Naive thymus-derived CD4-positive, alpha-beta T cell (primary cell): ENCODE measurements at regions not wholly inside any gene's neighbourhood (a gene's known extent, or its start where the extent isn't known, plus 50 kb on each side); places are given as distances from the start of the nearest gene placed in this dataset.

Experiments
- ATAC-seq: fragments of 150-1000 bp; cut with Tn5 transposase; 2 replicates; pipeline ENCODE4 v1.10.0; 2021; ENCODE audit warnings: mild to moderate bottlenecking, moderate library complexity
- CTCF ChIA-PET: fragments of 350-600 bp; sonication (Branson Sonifier 250); formaldehyde crosslinking; loops from one replicate; lab custom pipeline; 2021; ENCODE audit warnings: antibody characterized with exemption; lab: Charles Lee
- POLR2A ChIA-PET: fragments of 350-600 bp; sonication (Branson Sonifier 250); formaldehyde crosslinking; loops from one replicate; lab custom pipeline; 2021; ENCODE audit warnings: antibody characterized with exemption, inconsistent platforms; lab: Charles Lee
- DNase-seq, 9 donors: peaks; one replicate each; pipeline versions ENCODE4 v3.0.0 to v3.0.0-alpha.2; 2020 to 2022; ENCODE audit warnings: mixed read lengths in 1 of 9
- H3K27ac ChIP-seq: one replicate; pipeline ENCODE4 v1.7.0; 2013; ENCODE audit warnings: mild to moderate bottlenecking, low read depth, low read length, moderate library complexity
- H3K27me3 ChIP-seq, 2 donors: one replicate each; pipeline ENCODE4 v1.7.0; 2013; ENCODE audit warnings: low read length in 2 of 2, mild to moderate bottlenecking in 2 of 2, moderate library complexity in 2 of 2; ENCODE audit not compliant: control insufficient read depth in 2 of 2, insufficient read depth in 2 of 2
- H3K36me3 ChIP-seq, 3 experiments: 1 replicate in 2 of 3; 2 replicates in 1 of 3; pipeline ENCODE4 v1.7.0; 2013; ENCODE audit warnings: low read length in 3 of 3, mild to moderate bottlenecking in 3 of 3, moderate library complexity in 1 of 3; ENCODE audit not compliant: insufficient read depth in 3 of 3, control insufficient read depth in 2 of 3
- H3K4me1 ChIP-seq, 2 donors: one replicate each; pipeline ENCODE4 v1.7.0; 2013; ENCODE audit warnings: low read length in 2 of 2, mild to moderate bottlenecking in 2 of 2, moderate library complexity in 1 of 2; ENCODE audit not compliant: control insufficient read depth in 2 of 2, insufficient read depth in 2 of 2
- H3K4me3 ChIP-seq: 2 replicates; pipeline ENCODE4 v1.7.0; 2013; ENCODE audit warnings: mild to moderate bottlenecking, low read length
- H3K9me3 ChIP-seq, 3 experiments: 1 replicate in 2 of 3; 2 replicates in 1 of 3; pipeline ENCODE4 v1.7.0; 2013; ENCODE audit warnings: low read length in 3 of 3; ENCODE audit not compliant: control insufficient read depth in 2 of 3
- H3K27ac Mint-ChIP-seq, 9 donors: one replicate each; pipeline ENCODE4 v1.8.0; 2020 to 2022; ENCODE audit warnings: mixed read lengths in 9 of 9, mild to moderate bottlenecking in 8 of 9, moderate library complexity in 5 of 9, inconsistent platforms in 2 of 9
- H3K27me3 Mint-ChIP-seq, 5 donors: one replicate each; pipeline ENCODE4 v1.8.0; 2021 to 2022; ENCODE audit warnings: mixed read lengths in 5 of 5, mild to moderate bottlenecking in 1 of 5
- H3K36me3 Mint-ChIP-seq, 5 donors: one replicate each; pipeline ENCODE4 v1.8.0; 2020 to 2022; ENCODE audit warnings: mixed read lengths in 5 of 5, mild to moderate bottlenecking in 3 of 5, inconsistent platforms in 1 of 5
- H3K4me1 Mint-ChIP-seq, 7 donors: one replicate each; pipeline ENCODE4 v1.8.0; 2020 to 2022; ENCODE audit warnings: mixed read lengths in 7 of 7, mild to moderate bottlenecking in 3 of 7, inconsistent platforms in 1 of 7
- H3K4me3 Mint-ChIP-seq, 10 donors: one replicate each; pipeline ENCODE4 v1.8.0; 2020 to 2022; ENCODE audit warnings: mild to moderate bottlenecking in 10 of 10, mixed read lengths in 10 of 10, moderate library complexity in 6 of 10, inconsistent platforms in 2 of 10
- H3K9me3 Mint-ChIP-seq, 11 donors: one replicate each; pipeline ENCODE4 v1.8.0; 2020 to 2022; ENCODE audit warnings: mixed read lengths in 11 of 11, mild to moderate bottlenecking in 4 of 11, inconsistent platforms in 1 of 11, moderate library complexity in 1 of 11
- intact Hi-C, 2 donors: fragments of 100-400 bp; cut with micrococcal nuclease; formaldehyde crosslinking; loops; one replicate each; pipeline ENCODE4 v1.15.1; 2023

DNA sequence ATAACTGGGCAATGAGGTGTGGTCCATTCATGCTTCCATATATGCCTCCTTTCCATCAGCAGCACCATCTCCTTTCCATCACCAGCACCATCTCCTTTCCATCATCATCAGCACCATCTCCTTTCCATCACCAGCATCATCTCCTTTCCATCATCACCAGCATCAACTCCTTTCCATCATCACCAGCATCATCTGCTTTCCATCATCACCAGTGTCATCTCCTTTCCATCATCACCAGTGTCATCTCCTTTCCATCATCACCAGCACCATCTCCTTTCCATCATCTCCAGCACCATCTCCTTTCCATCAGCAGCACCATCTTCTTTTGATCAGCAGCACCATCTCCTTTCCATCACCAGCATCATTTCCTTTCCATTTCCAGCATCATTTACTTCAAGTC is 297.5 kb upstream of the SPHKAP start:
- CTCF ChIA-PET = no interaction called here
- H3K4me1 Mint-ChIP-seq = no peaks in the 10 kb centered on the region
- no peaks in the 10 kb centered on the region for H3K9me3 ChIP-seq
- no peaks in the 10 kb centered on the region for H3K4me1 ChIP-seq
- H3K4me3 Mint-ChIP-seq = no peak overlapping the region
- H3K4me3 ChIP-seq = no peak overlapping the region
- POLR2A ChIA-PET = no interaction called here
- ATAC-seq (no peak), DNase-seq (no peak)
- H3K27me3 ChIP-seq = no peaks in the 10 kb centered on the region
- intact Hi-C loops = no loop called here
- no peaks in the 10 kb centered on the region for H3K36me3 Mint-ChIP-seq
- H3K27ac Mint-ChIP-seq = no peak overlapping the region
- no peak overlapping the region for H3K27ac ChIP-seq
- H3K27me3 Mint-ChIP-seq = no peaks in the 10 kb centered on the region
- H3K9me3 Mint-ChIP-seq = peaks cover 0 to 14% (median 4%) of the 10 kb centered on the region in 11 donors
- no peaks in the 10 kb centered on the region for H3K36me3 ChIP-seq

DNA sequence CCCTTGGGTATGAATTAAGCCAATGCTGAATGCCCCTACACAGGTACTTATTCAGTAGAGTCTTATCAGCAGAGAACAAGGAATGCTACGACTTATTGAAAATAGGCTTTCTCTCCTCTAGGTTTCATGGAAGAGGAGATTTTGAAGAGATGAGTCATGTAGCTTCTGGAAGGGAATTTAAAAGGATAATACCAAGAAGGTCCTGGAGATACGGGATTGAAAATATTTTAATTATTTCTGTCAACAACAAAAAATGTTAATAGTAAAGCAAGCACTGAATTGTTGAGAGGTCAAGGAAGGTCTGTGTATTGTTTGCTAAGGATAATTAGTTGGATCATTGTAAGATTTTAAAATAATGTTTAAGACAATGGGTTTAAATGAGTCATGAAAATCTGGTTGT is 293.0 kb upstream of the SPHKAP start:
- ATAC-seq (no peak), DNase-seq (no peak)
- intact Hi-C loops = no loop called here
- H3K4me3 Mint-ChIP-seq = no peak overlapping the region
- CTCF ChIA-PET = no interaction called here
- H3K9me3 Mint-ChIP-seq = peaks cover 0 to 25% (median 5%) of the 10 kb centered on the region in 11 donors
- H3K27me3 Mint-ChIP-seq = no peaks in the 10 kb centered on the region
- no peak overlapping the region for H3K27ac Mint-ChIP-seq
- POLR2A ChIA-PET = no interaction called here
- Histone ChIP-seq H3K4me1 (no peaks in the 10 kb centered on the region), H3K27ac (no peak overlapping the region), H3K4me3 (no peak overlapping the region), H3K36me3 (no peaks in the 10 kb centered on the region), H3K9me3 (no peaks in the 10 kb centered on the region), H3K27me3 (no peaks in the 10 kb centered on the region)
- no peaks in the 10 kb centered on the region for H3K4me1 Mint-ChIP-seq
- no peaks in the 10 kb centered on the region for H3K36me3 Mint-ChIP-seq

DNA sequence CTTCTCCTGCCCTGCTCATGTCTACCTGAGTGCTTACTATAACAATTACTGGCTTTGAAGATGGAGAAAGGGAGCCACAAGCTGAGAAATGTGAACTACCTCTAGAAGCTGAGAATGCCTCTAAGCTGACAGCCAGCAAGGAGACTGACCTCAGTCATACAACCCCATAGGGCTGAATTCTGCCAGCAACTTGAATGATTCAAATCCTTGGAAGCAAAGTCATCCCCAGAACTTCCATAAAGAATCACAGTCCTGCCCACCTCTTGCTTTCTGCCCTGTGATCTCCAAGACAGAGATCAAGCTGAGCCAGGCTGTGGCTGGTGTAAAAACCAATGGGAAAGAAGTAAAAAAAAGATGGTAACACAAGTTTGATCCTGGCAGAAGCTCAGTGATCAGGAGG is 288.2 kb upstream of the SPHKAP start:
- intact Hi-C loops = no loop called here
- Mint-ChIP-seq H3K9me3 (peaks cover 0 to 22% (median 9%) of the 10 kb centered on the region in 11 donors), H3K27me3 (no peaks in the 10 kb centered on the region), H3K4me1 (no peaks in the 10 kb centered on the region), H3K27ac (no peak overlapping the region), H3K4me3 (no peak overlapping the region), H3K36me3 (no peaks in the 10 kb centered on the region)
- Histone ChIP-seq H3K4me1 (no peaks in the 10 kb centered on the region), H3K27ac (no peak overlapping the region), H3K9me3 (no peaks in the 10 kb centered on the region), H3K36me3 (no peaks in the 10 kb centered on the region), H3K27me3 (no peaks in the 10 kb centered on the region), H3K4me3 (no peak overlapping the region)
- ATAC-seq (no peak), DNase-seq (no peak)
- POLR2A ChIA-PET = no interaction called here
- CTCF ChIA-PET = no interaction called here

DNA sequence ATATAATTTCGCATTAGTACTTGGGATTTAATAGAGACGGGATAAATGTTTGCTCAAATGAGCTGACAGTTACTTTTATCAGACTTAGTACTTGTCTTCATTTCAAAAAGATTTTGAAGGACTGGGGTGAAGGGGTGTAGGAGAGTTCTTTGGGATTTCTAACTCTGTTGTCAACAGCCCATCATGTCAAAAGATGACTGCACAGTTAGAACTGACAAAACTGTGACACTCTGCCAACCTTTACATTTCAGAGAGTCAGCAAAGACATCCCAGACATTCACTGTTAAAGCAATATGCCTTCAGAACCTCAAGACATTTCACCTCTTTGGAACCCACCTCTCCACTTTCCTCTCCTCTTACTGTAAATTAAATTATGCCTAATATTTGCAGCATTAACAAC is 285.4 kb upstream of the SPHKAP start:
- Mint-ChIP-seq H3K9me3 (peaks cover 0 to 20% (median 11%) of the 10 kb centered on the region in 11 donors), H3K27ac (no peak overlapping the region), H3K36me3 (no peaks in the 10 kb centered on the region), H3K4me3 (no peak overlapping the region), H3K4me1 (no peaks in the 10 kb centered on the region), H3K27me3 (no peaks in the 10 kb centered on the region)
- Histone ChIP-seq H3K4me3 (no peak overlapping the region), H3K27me3 (no peaks in the 10 kb centered on the region), H3K9me3 (no peaks in the 10 kb centered on the region), H3K4me1 (no peaks in the 10 kb centered on the region), H3K27ac (no peak overlapping the region), H3K36me3 (no peaks in the 10 kb centered on the region)
- DNase-seq (no peak), ATAC-seq (no peak)
- ChIA-PET CTCF (no interaction called here), POLR2A (no interaction called here)
- intact Hi-C loops = no loop called here

DNA sequence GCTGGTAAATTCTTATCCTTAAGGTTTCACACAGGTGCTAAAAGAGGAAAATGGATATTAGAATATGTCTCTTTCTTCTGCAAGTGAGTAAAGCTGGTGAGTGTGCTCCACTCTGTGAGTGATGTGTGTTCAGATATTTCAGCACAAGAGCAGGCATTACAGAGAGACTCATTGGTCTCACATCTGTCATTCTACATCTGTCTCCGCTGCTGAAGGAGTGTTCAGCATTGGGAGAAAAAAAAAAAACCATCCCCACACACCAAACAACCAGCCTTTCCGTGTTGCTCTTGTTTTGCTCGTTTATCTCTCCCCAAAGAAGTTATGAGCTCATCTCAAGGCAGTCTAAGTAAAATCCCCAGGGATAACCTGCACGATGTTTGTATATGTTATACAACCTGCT is 283.9 kb upstream of the SPHKAP start:
- Mint-ChIP-seq H3K9me3 (peaks cover 0 to 23% (median 8%) of the 10 kb centered on the region in 11 donors), H3K27me3 (no peaks in the 10 kb centered on the region), H3K27ac (no peak overlapping the region), H3K36me3 (no peaks in the 10 kb centered on the region), H3K4me3 (no peak overlapping the region), H3K4me1 (no peaks in the 10 kb centered on the region)
- no peak for DNase-seq
- Histone ChIP-seq H3K36me3 (no peaks in the 10 kb centered on the region), H3K27me3 (no peaks in the 10 kb centered on the region), H3K4me1 (no peaks in the 10 kb centered on the region), H3K27ac (no peak overlapping the region), H3K9me3 (peaks cover 0 to 5% (median 0%) of the 10 kb centered on the region in 3 experiments), H3K4me3 (no peak overlapping the region)
- intact Hi-C loops = no loop called here
- no peak for ATAC-seq
- CTCF ChIA-PET = no interaction called here
- POLR2A ChIA-PET = no interaction called here

DNA sequence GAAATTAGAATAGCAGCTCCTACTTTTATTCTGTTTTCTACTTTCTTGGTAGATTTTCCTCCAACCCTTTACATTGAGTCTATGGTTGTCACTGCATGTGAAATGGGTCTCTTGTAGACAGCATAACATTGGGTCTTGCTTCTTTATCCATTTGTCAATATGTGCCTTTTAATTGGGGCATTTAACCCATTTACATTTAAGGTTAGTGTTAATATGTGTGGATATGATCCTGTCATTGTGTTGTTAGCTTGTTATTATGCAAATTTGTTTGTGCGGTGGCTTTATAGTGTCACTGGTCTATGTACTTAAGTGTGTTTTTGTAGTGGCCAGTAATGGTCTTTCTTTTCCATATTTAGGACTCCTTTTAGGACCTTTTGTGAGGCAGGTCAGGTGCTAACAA is 276.9 kb upstream of the SPHKAP start:
- intact Hi-C loops = no loop called here
- Mint-ChIP-seq H3K9me3 (peaks cover 7 to 62% (median 37%) of the 10 kb centered on the region in 11 donors), H3K36me3 (no peaks in the 10 kb centered on the region), H3K27ac (no peak overlapping the region), H3K4me3 (no peak overlapping the region), H3K27me3 (no peaks in the 10 kb centered on the region), H3K4me1 (no peaks in the 10 kb centered on the region)
- Histone ChIP-seq H3K9me3 (peaks cover 0 to 23% (median 0%) of the 10 kb centered on the region in 3 experiments), H3K4me3 (no peak overlapping the region), H3K4me1 (no peaks in the 10 kb centered on the region), H3K36me3 (no peaks in the 10 kb centered on the region), H3K27me3 (no peaks in the 10 kb centered on the region), H3K27ac (no peak overlapping the region)
- ChIA-PET CTCF (no interaction called here), POLR2A (no interaction called here)
- DNase-seq (no peak), ATAC-seq (no peak)

DNA sequence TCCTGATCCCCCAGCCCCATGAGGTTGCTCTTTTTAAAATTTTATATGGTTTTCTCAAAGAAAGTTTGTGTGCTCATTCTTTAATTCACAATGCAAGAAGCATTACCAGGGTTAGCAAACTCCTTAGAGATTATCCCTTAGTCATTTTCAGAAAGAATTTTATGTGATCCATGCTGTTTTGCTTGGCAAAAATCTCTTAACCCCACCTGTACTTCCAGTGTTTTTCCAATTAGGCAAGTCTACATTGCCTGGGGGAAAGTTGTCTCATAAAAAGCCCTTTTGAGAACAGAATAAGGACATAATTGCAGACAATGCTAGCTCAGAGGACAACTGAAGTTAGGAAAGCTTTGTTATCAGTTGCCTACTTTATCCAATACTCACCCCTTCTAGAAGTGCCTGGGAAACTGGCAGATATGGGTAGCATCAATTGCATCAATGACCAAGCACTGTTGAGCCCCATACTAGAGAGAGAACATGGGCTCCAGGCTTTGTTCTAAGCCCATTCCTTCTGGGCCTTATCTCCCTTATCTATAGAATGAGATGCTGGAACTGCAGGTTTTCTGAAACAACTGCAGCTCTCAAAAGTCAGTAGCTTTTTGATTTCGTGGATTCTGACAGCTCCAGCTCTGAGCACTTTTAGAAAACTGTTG is 265.9 kb upstream of the SPHKAP start:
- no peaks in the 10 kb centered on the region for H3K9me3 ChIP-seq
- no peaks in the 10 kb centered on the region for H3K36me3 ChIP-seq
- Mint-ChIP-seq H3K4me3 (no peak overlapping the region), H3K9me3 (peaks cover 0 to 7% (median 3%) of the 10 kb centered on the region in 11 donors), H3K4me1 (no peaks in the 10 kb centered on the region), H3K27me3 (no peaks in the 10 kb centered on the region), H3K27ac (no peak overlapping the region), H3K36me3 (no peaks in the 10 kb centered on the region)
- no peak overlapping the region for H3K4me3 ChIP-seq
- intact Hi-C loops = no loop called here
- ATAC-seq = no peak
- no peaks in the 10 kb centered on the region for H3K4me1 ChIP-seq
- no peaks in the 10 kb centered on the region for H3K27me3 ChIP-seq
- ChIA-PET CTCF (no interaction called here), POLR2A (no interaction called here)
- DNase-seq = no peak
- no peak overlapping the region for H3K27ac ChIP-seq
